Stimulated activated CD4-positive, alpha-beta T cell treated with anti-CD3 and anti-CD28 coated beads, TNF-alpha, amount 100 ng/mL, for 4 hours (primary cell): ENCODE measurements at regions not wholly inside any gene's neighbourhood (a gene's known extent, or its start where the extent isn't known, plus 50 kb on each side); places are given as distances from the start of the nearest gene placed in this dataset.

ENCODE experiments used
- DNase-seq, 3 experiments: peaks; one replicate each; pipeline ENCODE4 v3.0.0-alpha.2; 2020; ENCODE audit warnings: low read depth in 3 of 3

DNA sequence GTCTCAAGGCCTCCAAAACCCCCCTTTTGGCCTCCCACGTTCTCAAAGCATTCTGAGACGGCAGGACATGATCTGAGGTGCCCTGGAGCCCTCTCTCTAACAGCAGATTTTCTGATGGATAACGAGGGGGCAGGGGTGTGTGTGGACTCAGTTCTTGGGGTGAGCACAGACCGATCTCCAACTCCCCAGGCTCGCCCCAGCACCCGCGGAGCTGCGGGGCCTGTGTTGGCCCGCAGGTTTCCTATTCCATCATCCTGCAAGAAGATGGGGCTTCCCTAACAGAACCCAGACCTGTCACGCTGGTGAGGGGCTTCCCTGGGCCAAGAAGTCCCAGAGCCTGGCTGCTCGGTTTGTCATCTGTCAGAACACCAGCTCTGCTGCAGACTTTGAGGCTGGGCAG is 196.1 kb downstream of the ANAPC1 start:
- no peak for DNase-seq

DNA sequence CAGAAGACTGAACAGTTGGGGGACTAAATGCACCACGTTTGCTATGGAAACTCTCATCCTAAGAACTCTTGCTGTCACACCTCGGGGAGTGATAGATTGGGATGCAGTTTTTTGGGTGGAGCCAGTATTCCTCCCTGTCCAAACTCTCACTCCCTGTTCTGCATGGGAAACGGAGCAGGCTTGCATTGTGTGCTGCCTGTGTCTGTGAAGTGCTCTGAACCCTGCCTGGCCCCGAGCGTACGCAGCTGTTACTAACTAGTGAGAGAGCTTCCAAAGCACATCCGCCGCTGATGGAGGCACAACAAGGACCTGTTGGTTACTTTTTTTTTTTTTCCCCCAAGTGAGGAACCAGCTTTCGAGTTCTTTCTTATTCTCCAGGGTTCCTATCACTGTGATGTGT is 195.5 kb downstream of the ANAPC1 start:
- no peak for DNase-seq

DNA sequence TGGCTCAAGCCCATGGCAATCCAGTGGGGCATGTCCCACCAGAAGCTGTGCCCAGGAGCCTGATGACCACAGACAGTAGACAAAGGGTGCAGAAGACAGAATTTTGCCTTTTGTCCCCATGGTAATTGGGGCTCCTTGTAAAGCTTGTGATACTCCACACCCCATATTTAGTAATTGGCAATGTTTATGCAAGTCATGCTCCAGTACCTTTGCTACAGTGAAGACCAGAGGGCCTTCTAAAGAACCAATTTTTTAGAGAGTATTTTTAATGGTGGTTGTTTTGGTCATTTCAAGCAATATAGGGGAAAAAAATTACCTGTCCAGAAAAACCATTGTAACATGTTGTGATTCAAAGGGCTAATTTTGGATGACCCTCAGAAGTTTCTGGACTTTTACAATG is 194.8 kb downstream of the ANAPC1 start:
- DNase-seq, result no peak

DNA sequence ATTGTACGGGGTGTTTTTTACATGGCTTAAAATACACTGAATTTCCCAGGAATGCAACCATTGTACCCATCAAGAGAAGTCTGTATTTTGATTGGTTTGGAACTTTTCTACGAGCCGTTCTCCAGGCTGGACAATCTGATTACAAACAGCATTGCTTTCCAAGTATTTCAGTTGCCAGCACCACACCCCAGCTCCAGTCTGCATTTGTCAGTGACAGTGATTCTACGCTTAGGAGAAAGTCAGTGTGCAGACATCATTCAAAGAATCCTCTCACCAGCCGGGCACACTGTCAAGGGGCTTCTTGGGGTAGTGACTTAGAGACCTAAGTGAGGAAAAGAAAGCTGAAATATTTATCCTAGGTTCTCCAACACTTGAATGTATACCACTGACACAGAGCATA is 194.1 kb downstream of the ANAPC1 start:
- no peak for DNase-seq

DNA sequence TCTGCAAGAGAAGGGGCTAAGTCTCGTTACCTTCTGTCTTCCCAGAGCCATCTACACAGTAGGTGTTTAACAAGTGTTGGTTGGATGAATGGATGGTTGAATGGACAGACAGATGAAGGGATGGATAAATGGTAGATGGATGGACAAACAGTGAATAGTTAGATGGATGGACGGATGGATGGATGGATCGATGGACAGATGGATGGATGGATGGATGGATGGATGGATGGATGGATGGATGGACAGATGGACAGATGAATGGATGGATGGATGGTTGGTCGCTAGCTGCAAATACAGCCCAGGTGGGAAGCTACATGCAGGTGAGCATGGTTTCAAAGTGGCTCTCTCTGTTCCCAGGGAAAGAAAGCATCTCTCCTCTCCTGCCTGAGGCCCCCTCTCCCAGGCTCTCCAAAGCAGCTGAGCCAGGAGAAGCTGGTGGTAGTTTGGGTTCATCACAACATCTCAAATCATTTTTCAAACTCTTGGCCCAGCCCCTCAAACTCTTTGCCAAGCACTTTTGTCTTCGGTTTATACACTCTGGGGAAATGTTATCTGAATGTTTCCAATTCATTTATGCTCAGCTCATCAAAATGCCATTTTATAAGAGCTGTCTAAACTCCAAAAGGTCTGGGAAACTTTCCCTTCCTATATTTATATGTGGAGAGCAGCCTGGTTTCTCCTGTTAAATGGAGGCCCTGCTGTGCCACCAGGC is 192.7 kb downstream of the ANAPC1 start:
- no peak for DNase-seq

DNA sequence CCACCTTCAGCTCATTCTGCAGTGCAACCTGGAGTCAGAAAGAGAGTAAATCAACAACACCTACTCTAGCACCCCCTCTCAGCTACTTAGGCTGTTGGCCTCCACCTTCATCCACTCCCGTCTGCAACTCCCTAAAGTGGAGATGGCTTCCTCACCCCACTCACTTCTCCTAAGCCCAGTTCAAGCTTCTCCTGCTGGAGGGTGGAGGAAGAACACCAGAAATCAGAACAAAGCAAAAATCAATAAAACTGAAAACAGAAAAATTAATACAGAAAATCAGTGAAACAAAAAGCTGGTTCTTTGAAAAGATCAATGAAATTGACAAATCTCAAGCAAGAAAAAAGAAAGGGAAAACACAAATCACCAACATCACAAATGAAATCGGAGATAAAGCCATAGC is 191.7 kb downstream of the ANAPC1 start:
- no peak for DNase-seq

DNA sequence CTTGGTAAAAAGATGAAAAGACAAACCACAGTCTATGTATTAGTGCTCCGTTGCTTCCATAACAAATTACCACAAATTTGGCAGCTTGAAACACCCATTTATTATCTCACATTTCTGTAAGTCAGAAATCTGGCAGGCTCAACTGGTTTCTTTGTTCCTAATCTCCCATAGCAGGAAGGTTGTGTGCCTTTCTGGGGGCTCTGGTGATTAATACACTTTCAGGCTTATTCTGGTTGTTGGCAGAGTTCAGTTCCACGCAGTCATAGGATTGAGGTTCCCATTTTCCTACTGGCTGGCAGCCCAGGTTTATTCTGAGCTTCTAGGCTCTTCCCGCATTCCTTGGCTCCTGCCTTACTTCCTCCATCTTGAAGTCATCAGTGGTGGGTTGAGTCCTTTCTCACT is 189.3 kb downstream of the ANAPC1 start:
- no peak for DNase-seq

DNA sequence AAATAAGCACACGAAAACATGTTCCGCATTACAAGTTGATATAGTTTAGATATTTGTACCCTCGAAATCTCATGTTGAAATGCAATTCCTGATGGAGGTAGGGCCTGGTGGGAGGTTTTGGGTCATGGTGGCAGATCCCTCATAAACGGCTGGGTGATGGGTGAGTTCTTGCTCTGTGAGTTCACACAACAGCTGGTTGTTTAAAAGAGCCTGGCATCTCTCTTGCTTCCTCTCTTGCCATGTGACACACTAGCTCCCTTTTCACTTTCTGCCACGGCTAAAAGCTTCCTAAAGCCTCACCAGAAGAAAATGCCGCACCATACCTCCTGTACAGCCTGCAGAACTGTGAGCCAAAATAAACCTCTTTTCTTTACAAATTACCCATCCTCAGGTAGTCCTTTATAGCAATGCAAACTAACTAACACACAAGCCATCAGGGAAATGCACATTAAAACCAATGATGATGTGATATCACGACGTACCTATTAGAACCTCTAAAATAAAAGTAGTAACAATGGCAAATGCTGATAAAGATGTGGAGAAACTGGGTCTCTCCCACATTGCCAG is 188.5 kb downstream of the ANAPC1 start:
- DNase-seq, result no peak

DNA sequence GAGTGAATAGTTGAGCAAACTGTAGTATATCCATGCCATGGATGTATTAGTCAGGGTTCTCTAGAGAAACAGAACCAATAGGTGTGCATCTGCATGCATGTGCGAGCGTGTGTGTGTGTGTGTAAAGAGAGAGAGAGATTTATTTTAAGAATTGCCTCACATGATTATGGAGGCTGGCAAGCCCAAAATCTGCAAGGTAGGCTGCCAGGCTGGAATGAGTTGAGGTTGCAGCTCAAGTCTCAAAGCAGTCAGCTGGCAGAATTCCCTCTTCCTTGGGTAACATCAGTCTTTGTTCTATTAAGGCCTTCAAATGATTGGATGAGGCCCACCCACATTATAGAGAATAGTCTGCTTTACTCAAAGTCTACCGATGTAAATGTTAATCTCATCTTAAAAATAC is 187.8 kb downstream of the ANAPC1 start:
- no peak for DNase-seq

DNA sequence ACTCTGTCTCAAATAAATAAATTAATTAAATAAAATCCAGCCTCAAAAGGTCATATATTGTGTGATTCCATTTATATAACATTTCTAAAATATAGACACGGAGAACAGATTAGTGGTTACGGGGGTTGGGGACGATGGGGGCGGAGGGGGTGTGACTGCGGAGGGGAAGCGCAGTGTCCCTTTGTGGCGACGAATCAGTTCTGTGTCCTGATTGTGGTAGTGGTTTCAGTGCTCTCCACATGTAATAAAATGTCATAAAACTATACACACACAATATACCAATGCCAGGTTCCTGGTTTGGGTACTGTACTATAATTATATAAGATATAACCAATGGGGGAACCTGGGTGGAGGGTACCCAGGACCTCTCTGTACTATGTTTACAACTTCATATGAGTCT is 186.4 kb downstream of the ANAPC1 start:
- DNase-seq, result no peak

DNA sequence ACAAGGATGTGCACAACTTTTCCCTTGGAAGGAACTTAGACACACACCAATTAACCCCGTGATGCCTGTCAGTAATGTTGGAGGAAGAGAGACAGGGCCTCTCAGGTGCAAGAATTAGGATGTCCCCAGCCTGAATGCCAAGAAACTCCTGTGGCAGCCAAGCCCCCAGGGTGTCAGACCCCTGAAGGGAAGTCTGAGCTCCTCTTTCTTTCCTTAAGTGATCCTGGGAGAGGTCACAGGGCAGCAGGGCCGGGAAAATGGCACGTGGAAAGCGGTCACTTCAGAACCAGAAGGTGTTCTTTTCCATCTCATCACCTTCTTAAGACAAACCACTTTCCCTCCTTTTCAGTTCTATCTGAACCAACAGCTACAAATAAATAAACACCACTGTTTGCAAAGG is 185.9 kb downstream of the ANAPC1 start:
- no peak for DNase-seq

DNA sequence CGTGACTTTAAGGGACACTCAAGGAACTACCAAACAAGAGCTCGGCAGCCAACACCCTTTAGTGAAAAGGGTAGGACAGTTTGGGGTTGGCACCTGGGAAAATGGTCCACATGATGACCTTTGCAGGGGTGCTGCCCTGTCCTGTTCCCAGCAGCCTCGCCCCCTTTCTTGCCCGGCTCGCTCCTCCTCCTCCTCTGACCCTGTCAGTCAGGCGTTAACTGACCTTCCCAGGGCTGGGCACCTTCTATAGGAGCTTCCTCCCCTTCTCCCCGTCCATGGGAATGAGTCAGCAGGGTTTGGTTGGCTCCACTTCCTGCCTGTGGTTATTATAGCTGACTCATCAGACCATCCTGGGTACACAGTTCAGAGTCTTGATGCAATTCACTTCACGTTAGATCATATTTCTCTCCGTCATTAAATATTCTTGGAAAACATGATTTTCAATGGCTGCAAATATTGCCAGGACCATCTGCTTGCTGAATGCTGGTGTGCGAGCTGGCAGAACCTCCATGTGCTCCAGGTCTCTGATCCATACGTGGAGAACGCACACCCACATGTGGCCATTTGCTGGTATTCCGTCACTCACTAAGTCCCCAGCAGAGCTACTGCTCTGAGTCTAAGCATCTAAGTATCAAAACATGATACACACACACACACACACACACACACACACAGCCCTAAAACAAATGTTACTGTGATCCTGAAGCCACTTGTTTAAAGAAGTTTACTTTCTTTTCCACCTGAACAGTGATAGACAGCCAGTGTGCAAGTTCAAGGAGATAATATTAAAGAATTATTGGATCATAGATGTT is 185.0 kb downstream of the ANAPC1 start:
- DNase-seq, result peak in 2 of 3 experiments; percentile 27 to 31

DNA sequence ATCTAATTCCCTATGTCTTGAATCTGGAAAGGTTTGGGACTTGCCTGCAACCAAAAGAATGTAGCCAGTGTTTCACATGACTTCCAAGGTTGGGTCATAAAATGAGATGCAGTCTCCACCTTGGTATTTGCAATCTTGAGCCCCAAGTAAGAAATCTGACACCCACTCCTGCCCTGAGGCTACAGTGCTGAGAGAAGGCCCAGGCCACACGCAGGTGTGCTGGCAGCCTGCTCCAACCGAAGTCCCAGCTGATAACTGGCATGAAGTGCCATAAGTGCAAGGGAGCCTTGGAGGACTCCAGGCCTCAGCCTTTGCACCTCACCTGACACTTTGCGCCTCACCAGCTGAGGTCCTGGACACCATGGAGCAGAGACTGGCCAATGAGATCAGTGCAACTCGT is 182.7 kb downstream of the ANAPC1 start:
- no peak for DNase-seq

DNA sequence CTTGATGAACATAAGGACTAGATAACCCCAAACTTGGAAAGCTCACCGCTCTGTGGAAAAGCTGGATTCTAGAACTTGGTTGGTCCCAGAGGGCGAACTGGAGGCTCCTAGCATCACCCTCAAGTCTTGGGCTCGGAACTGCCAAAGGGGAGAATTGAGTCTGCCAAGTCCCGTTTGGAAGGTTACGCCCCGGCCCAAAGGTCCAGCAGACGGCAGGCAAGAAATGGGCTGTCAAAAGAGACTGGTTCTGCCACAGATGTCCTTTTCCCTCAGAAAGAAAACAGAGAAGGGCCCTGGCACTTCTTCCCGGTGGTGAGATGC is 182.2 kb downstream of the ANAPC1 start:
- DNase-seq, result no peak

DNA sequence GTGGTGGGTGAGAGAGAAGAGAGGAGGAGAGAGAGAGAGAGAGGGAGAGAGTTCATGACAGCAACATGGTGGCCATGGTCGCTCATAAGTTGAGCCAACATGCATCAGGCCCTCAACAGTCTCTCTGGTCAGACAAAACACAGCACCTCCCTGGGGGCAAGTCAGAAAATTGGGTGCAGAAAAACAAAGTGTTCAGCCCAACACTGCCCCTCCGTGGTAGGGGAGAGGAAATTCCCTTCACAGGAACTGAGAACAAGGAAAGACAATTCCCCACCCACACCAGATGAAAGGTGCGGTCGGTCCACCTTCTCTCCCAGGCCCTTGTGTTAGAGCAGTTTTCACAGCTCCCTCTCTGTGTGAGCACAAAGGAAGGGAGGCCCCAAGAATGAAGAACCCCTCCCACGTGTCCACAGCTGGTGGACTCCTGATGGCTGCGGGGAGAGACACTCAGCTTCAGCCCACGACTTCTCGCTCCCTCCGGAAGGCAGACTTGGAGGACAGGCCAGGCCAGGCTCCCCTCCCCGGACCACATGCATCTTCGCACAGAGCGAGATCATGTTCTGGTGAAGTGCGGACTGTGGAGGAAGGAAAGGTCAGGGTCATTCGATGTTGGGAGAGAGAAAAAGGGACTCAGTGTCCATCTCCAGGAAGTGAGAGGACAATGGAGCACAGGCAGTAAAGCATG is 181.7 kb downstream of the ANAPC1 start:
- peak; percentile 32 to 35 (median 34) for DNase-seq

DNA sequence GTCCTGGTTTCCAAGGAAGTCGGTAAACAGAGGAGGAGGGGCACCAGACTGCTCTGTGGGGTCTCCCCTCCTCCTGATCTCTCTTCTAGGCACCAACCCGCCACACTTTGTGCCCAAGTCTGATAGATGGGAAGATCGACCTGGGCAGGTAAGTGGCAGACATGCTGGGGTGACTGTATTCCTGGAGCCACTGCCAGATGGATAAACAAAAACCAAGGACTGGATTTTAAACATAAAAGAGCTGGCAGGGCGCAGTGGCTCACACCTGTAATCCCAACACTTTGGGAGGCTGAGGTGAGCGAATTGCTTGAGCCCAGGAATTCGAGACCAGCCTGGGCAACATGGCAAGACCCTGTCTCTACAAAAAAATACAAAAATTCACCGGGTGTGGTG is 181.2 kb downstream of the ANAPC1 start:
- DNase-seq, result no peak

DNA sequence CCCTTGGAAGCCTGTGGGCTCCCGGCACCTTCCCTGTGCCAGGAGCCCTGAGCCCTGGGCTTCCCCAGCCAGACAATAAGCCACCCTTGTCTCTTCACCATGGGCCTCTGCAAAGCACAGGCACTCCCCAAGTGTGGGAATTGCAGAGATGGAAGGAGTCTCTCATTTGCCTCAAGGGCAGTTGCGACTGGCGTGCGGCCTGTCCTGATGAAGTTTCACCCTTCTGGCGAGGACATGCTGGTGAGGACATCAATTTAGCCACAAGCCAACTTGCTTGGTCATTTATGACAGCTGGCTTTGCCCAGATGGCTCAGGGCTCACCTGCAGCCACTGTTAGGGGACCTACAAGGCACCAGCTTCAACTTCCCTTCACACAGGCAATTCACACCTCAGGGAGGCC is 180.2 kb downstream of the ANAPC1 start:
- no peak for DNase-seq

DNA sequence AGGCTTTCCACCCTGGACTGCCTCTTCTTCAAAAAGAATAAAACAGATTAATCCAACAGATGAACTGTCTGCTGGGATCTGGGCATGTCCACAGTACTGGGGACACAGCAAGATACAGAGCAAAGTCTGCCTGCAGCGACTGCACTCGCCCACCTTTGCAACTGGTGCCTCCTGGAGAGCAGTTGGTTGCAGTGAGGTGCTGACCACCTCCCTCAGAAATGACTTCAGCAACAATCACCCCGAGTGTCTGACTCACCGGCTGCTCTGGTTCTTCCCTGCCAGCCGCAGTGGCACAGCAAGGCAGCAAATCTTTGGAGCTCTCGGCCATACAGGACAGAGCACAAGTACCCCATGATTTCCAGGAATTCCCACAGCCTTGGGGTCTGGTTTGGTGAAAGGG is 179.7 kb downstream of the ANAPC1 start:
- DNase-seq, result no peak

DNA sequence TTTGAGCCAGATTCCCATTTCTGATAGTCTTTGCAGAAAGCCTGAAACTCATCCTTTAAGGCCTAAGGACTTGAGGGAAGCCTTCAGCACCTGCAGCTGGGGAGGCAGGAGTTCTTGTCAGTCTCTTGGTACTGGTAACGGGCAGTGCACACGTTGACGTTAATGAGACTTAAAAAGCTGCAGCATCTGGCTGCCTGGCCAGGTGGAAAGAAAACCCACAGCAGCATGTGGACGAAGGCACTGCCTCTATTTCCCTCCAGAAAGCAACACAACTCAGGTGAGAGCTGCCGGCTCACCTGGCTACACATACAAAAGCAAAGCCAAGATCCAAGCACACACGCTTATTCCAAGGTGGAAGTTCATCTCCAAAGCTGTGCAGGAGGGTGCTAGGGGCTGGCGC is 178.8 kb downstream of the ANAPC1 start:
- DNase-seq, result no peak

DNA sequence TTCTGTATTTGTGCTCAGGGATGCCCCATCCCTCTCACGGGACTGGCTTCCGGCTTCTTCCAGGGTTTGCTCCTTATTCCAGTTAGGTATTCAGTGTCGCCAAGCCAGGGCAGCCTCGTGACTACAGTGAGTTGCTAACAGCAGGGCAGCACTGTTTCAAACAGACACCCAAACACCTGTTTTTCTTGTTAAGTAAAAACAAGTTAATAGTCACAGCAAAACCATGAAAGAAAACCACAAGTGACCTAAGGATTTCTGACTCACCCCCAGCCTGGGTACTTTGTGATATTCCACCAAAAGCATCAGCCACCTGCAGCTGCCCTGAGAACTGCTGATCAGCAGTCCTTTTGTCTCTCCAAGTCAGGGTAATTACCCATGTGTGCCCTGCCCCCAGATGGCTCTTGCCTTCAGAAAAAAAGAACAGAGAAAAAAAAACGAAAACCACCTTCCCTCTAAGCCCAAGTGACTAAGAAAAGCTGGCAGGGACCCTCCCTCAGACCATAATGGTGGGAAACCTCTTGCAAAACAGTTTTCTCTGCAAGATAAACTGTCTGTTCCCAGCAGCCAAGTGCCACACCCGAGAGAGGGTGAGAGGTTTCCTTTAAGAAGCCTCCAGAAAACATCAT is 178.2 kb downstream of the ANAPC1 start:
- DNase-seq, result no peak

DNA sequence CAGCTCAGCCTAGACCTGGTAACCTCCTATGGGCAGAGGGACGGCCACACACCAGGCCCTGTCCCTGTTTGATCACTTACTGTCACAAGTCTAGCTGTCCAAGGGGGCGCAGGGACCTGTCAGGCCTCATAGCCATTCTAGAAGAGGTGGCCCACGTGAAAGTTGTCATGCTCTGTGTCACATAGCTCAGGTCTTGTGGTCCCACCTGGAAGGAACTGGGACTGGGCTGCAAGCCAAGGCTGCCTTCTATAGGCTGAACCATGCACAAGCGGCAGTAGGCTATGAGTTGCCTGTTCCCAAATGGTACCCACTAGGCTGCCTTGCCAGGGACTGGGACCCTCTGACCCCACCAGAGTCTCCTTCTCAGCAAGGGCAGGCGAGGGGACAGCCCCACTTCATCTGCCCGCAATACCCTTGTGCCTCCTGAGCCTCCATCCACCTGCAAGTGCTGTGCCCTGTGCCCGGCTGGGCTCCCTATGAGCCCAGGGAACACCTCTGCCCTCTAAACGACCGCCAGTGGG is 177.5 kb downstream of the ANAPC1 start:
- DNase-seq, result no peak

DNA sequence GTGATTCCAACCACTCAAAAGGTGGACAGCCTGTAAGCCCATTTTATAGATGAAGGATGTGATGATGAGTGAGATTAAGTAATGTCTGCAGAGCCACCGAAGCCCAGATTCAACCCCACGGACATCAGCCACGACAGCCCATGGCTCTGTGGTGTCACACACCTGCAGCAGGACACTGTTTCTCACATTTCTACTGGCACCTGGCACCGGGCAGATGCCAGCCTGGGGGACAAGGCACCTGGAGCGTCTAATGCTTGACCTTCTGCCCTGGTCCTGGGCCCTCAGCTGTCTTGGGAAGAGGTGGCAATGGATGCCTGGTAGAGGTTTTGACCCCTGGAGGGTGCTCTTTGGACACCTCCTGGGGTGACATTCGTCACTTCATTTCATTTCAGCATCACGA is 176.3 kb downstream of the ANAPC1 start:
- DNase-seq, result no peak
